Germinal center (tissue), 1 donor: ENCODE measurements at regions not wholly inside any gene's neighbourhood (a gene's known extent, or its start where the extent isn't known, plus 50 kb on each side); places are given as distances from the start of the nearest gene placed in this dataset.
A peak's percentile ranks its signal among the peaks of the same experiment; 100 is the strongest.
"Not testable (repeated sequence)": the region's sequence is repeated elsewhere in the genome, so short reads cannot be mapped to it uniquely, and the experiment has no call there.

Source experiments
- DNase-seq: peaks from one replicate; pipeline ENCODE4 v3.0.0; 2012; ENCODE audit warnings: mixed read lengths, low spot score

DNA sequence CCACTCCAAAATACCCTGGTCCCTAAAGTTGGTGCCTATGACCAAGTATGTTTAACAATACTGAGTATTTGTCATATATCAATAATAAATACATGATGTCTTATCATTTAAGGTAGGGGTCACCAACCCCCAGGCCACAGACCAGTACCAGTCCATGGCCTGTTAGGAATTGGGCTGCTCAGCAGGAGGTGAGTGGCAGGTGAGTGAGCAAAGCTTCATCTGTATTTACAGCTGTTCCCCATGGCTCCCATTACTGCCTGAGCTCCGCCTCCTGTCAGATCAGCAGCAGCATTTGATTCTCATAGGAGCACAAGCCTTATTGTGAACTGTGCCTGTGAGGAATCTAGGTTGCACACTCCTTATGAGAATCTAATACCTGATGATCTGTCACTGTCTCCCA lies 126.2 kb downstream of the HNRNPD start:
- DNase-seq: no peak

DNA sequence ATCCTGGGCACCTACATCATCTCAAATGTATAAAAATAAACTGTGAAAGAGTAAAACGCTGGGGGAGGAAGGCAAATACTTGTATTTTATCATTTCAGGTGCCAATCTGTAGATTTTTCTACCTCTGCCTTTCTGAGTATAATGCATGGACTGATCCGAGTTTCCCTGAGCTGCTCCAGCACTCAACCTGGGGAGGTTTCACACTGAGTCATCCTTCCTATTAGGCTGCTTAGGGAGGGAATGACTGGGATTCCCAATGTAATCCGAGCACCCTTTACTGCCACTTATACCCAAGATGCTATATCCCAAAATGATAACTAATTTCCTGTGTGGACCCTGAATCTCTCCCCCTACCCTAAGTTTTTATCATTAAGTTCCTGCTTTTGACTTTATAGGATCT lies 126.6 kb downstream of the HNRNPD start:
- DNase-seq: no peak

DNA sequence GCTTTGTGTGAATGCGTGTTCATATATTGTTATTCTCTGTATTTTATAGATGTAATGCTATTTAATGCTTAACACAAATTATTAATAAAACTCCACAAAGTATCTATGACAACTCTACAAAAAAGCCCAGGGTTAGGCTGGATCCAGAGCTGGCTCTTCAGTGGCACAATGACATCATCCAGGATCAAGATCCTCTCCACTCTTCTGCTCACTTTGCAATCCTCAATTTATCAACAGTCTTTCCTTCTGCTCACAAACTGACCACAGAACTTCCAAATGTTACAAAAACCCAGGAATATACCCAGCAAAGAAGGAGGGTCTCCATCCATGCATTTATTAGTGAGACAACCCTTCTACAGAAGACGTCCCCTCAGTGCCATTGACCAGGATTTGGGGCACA lies 132.3 kb downstream of the HNRNPD start:
- DNase-seq: no peak

DNA sequence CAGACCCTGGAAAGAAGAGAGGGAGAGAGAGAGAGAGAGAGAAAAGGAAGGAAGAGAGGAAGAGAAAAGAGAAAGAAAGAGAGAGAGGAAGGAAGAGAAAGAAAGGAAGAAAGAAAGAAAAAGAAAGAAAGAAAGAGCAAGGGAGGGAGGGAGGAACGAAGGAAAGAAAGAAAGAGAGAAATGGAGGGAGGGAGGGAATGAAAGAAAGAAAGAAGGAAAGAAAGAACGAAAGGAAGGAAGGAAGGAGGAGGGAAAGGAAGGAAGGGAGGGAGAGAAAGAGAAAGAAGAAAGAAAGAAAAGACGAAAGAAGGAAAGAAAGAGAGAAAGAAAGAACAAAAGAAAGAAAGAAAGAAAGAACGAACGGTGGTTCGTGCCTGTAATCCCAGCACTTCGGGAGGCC lies 133.4 kb downstream of the HNRNPD start:
- no peak for DNase-seq

DNA sequence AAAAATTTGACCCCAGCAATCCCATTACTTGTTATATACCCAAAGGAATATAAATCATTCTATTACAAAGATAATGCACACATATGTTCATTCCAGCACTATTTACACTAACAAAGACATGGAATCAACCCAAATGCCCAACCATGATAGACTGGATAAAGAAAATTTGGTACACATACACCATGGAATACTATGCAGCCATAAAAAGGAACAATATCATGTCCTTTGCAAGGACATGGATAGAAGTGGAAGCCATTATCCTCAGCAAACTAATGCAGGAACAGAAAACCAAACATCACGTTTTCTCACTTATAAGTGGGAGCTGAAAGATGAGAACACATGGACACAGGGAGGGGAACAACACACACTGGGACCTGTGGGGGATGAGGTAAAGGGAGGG lies 136.6 kb downstream of the HNRNPD start:
- DNase-seq: not testable (repeated sequence)

DNA sequence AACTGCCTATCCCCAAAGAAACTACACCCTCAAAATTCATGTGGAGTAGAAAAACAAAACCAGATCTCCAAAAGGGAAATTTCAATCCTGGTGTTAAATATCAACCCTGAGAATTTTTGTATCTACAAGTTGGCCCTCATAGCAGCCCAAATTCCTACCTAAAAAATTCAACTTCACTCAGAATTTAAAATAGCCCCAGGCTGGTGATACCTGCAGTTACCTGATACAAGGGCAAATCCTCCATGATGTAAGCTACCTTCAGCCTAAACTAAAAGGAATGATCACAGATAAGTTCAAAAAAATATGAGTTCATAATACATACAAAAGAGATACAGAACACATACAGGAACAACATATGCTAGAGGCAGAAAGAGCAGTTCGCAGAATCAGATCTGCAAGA lies 138.4 kb downstream of the HNRNPD start:
- no peak for DNase-seq

DNA sequence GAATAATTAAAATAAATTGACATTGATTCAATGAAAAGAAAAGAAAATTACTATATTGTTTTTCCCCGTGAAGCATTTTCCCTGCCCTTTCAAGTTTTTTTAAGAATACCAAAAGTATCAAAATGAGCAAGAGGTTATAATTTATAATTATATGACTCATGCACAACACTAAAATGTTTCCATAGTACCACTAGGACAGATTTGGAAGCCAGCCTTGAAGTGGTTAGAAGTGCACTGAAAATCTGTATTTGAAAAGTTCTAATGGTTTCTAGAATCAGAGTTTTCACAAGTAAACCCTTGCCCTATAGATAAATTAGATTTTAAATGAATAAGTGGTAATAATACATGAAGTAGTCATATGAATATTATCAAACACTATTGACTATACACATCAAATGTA lies 140.9 kb downstream of the HNRNPD start:
- DNase-seq: no peak

DNA sequence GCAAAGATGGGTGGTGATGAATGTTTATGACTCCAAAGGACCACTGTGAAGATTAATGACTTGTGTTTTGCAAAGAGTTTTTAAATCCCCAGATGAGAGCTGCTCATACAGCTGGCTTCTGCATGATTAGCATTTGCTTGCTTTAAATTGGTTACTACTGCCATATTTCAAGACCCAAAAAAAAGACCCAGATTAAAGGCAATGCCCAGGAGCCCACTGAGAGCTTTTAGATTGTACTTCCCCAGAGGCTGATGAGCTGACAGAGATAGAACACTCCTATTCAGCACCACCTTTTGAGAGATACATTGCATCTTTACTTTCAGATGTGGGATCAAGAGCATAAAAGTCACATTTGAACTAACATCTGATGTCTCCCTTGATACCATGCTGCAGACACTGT lies 142.0 kb downstream of the HNRNPD start:
- no peak for DNase-seq

DNA sequence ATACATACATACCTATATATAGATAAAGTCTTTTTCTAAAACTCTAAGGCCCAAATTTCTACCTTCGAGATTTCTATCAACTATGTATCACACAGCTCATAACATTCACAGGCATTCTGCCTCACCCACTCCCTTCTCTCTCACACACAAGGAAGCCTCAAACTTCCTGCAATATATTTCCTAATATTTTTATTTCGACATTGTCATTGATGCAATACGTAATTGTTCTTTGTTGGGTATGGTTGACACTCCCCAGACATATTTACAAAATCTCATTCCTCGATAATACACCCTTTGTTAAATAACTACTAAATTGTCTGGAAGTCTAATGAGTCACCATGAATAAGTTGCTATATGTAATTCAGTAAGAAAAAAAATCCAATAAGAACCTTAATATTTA lies 143.5 kb downstream of the HNRNPD start:
- DNase-seq: no peak

DNA sequence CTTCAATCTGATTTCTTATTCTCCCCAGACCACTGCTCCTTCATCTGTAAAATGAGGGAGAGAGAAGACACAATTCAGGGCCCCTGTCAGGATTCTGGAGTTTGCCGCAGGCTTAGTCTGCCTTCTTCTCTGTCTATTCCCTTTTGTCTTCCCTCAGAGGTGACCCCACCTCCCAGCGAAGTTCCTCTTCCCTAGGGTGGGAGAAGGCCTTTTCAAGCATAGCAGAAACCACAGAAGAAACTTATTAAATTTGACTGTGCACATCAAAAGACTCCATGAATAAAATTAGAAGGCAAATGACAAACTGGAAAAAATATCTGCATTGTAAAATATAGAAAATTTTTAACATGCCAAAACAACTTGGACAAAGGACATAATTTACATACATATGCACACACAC lies 148.8 kb downstream of the HNRNPD start:
- no peak for DNase-seq

DNA sequence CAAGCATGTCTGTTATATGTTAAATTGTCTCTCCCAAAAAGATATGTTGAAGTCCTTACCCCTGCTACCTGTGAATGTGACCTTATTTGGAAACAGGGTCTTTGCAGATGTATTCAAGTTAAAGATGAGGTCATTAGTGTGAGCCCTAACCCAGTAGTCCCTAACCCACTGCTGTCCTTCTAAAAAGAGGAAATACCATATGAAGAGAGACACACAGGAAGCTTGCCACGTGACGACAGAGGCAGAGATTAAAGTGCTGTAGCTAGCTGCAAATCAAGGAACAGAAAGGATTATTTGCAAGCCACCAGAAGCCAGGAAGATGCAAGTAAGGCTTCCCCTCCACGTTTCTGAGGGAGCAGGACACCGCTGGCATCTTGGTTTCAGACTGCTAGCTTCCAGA lies 150.1 kb downstream of the HNRNPD start:
- DNase-seq: peak; percentile 34

DNA sequence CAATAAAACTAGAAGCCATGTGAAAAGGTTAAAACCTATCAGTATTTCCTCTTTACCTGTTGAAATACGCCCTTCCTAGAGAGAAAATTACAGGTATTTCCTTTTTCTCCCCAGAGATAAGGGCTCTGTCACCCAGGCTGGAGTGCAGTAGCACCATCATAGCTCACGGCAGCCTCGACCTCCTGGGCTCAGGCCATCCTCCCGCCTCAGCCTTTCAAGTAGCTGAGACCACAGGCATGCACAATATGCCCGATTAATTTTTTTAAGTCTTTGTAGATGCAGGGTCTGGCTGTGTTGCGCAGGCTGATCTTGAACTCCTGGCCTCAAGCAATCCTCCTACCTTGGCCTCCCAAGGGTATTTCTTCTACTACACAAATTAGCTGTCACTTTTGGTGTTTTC lies 154.4 kb downstream of the HNRNPD start:
- DNase-seq: no peak

DNA sequence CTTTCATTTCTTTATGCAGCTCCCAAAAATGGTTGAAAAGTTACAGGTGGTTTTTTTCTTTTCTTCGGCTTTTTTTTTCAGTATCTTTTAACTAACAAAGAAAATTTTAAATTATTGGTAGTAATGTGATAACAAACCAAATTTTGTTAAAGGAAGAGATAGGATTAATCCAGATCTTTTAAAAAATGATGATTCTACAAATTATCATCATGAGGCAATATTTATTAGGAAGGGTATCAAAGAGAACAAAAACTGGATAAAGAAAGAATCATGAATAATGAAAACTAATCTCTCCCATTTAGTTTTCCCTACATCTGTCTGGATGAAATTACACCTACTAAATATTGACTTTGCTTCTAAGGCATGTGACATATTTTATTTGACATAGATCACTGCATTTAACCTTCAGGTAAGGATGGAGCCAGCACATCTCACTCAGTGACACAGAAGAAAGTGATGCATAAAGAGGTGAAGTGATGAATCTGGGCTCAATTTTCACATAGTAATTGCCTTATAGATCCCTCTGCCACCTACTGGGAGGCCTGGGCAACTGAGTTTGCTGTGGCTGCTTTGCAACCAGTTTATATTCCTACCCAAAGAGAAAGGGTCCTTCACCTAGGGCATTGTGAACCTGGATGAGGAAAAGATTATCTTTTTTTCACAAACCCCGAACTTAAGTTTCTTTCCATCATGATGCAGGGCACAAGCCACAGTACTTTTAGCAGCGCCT lies 155.6 kb downstream of the HNRNPD start:
- DNase-seq: peak; percentile 4

DNA sequence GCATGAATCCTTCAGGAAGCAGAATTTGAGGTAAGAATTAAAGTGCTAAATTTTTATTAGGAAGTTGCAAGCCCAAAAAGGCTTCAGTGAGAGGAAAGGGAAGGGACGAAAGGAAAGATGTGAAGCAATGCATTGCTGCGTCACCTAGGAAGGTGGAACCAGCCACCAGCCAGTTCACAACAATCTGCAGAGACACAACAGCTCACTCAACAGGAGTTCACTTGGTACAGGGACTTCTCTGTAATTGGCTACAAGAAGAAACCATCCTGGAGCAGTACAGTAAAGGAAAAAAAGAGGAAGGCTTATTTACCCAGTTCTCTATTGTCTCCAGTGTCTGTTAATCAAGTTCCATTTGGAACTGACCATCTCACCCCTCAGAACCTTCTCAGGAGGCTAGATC lies 157.6 kb downstream of the HNRNPD start:
- DNase-seq: no peak

DNA sequence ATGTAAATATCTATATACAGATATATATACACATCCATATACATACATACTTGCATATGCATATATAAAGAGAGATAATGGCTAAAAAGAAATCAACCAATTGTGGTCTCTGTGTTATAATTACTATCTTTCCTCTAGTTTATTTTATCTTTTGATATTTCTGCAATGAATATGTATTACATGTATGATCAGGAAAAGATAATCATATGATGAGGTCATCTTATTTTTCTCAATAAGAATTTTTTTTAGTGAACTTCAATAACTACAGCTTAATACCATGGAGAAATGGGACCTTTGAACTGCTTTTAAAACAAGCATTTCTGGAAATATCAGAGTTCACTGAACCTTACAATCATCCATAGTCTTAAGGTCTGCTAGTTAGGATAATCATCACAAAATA lies 158.0 kb downstream of the HNRNPD start:
- DNase-seq: no peak

DNA sequence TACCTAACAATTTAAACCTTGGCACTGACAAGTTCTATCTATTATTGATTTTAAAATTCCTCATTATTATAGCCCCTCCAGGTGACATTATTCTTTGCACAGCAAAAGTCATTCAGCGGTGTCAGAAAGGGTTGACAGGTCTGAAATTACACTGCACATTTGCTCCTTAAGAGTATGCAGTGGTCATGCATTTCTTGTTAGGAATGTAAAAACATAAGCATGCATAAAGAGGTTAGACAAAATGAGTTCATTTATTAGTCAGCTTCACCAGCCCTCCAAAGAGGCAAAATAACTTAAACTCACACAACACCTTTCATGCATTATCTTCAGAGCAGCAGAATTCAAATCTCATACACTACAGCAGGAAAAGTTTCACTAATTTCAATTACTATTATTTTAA lies 158.8 kb downstream of the HNRNPD start:
- DNase-seq: no peak

DNA sequence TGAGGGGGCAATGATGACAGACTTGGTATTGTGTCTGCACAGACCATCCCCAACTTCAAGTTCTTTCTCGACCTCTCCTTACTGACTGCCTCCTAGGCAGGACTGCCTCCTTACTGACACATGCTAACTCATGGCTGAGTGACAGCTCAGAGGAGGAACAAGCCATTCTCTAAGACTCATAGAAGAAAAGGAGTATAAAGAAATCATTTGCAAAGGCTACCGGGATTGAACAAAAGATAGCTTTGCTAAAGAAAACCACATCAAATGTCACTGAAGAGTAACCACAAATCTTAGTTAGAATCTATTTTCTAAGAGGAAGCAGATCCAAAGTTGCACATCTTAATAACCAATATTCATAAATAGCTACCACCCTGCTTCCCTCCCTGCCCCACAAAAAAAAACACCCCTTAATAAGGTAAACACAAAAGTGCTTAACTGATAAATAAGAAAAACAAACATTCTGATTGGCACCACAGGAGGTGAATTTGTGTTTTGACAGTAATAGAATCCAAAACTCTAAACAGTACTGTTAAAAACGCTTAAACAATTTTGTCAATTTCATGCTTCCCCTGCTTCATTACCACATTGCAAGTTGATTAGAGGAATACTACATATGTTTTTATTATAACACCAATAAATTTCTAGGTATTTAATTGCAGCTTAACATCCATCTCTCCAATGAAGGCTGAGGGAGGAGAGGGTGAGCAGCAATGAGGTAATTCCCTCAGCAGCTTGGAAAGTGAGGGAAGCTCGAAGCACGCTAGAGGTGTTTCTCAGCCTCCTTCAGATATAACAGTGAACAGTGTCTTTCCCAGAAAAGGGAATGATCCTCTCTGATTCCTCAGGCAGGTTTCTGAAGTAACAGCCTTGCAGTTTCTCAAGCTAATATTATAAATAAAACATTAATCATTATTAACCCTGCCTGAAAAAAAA lies 160.0 kb downstream of the HNRNPD start:
- no peak for DNase-seq

DNA sequence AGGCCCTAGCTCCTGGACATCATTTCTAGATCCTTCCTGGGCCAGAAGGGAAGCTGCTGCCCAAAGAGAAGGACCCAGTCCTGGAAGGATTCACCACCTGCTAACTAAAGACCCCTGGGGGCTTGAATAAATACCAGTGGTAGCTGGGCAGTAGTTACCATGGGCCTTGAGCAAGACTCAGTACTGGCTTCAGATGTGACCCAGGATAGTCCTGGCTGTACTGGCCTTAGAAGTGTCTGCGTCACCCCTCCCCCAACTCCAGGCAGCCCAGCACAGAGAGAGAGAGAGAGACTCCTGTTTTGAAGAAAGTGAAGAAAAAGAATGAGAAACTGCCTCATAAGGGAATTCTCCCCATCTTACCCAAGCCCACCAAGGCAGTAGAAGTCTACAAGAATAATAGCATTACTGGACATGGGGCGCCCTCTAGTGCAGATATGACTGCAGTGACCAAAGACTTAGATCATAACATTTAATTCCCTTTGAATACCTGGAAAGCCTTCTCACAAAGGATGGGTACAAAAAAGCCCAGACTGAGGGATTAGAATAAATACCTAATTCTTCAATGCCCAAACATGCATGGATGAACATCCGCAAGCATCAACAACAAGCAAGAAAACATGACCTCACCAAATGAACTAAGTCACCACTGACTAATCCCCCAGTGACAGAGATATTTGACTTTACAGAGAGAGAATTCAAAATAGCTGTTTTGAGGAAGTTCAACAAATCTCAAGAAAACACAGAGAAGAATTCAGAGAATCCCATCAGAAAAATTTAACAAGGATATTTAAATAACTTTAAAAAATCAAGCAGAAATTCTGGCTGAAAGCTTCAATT lies 171.8 kb downstream of the HNRNPD start:
- DNase-seq: peak; percentile 9

DNA sequence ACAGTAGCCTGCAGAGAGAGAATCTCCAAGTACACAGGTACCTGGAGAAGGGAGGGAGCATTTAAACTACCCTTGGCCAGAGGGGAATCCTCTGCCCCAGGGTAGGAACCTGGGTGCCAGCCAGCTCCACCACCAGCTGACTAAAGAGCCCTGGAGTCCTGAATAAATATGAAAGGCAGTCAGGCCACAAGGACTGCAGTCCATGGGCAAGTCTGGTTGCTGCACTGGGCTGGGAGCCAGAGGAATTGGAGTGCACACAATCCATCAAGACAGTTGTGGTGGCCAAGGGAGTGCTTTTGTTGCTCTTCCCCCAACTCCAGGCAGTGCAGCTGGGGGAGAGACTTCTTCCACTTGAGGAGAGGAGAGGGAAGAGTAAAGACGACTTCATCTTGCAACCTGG lies 172.5 kb downstream of the HNRNPD start:
- no peak for DNase-seq

DNA sequence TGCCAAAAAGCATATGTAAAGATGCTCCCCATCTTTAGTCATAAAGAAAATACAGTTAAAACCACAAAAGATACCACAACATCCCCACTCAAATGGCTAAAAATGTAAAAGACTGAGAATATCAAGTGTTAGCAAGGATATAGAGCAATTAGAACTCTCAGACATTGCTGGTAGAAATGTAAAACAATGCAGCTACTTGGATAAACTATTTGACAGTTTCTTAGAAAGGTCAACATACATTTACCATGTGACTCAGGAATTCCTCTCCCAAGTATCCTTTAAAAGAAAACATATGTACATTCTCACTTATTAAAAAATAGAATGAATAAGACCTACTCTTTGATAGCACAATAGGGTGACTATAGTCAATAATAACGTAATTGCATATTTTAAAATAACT lies 173.7 kb downstream of the HNRNPD start:
- DNase-seq: no peak

DNA sequence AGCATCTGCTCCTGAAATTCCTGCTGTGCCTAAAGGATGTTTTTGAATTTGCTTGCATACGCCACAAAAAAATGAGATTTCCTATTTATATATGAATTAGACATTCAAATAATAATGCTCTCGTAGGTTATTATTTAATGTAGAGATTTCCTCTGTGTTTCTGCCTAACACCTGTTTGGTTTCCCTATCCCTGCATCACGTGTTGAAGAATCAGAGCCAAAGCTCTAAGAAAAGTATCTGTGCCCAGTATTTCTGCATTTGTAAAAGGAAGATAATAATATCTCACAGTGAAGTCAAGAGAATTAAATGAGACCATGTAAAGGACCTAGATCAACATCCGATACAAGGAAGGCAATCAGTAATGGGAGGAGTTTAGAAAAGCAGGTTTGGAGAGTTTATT lies 179.5 kb downstream of the HNRNPD start:
- no peak for DNase-seq

DNA sequence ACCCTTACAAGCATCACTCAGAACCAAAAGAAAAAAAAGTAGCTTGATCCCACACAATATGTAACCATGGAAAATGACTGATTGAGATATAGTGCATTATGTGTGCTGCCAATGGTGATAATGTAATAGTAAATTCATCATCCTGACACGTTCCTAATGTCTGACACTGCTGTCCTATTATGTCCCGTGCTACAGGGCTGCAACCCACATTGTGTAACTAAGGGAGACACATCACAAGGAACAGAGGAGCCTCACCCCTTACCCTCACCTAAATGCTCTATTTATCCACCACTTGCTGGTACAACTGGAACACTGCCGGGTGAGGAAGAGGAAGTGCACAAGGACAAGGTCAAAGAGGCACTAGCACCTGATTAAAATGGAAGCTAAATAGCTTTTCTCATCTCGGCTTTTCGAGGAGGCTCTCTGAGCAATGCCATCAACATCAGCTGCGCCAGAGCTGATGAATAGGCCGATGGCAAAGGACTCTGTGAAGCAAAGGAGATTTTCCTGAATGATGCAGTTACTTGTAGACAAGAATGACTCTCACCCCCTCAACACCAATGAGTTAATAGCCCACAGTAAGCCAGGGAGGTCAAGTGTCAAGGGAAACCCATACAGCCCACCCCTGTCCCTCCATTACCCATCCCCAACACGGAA lies 181.6 kb downstream of the HNRNPD start:
- DNase-seq: no peak
